ENCODE measurements at regions not wholly inside any gene's neighbourhood (a gene's known extent, or its start where the extent isn't known, plus 50 kb on each side); places are given as distances from the start of the nearest gene placed in this dataset.

DNA sequence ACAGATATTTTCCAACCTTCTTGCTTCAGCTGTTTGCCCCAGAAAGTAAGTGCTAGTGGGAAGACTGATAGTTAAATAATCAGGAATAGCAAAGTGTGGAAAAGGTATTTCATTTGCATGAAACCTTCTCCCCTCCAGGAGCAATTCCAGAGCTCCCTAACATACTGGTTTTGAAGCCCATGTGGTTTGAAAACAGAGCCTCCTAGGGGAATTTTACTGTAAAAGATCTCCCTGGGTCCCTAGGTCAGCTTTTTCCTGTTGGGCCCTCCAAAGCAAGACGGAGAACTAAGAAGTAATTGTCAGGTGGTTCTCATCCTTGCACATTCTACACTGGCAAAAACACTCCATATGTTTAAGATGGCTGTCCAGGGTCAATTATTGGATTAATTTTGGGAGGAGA lies 218.7 kb upstream of the FOXD3 start:
- 0% methylated on average over 1 of the region's 1 CpG for WGBS (ENCODE audit: insufficient coverage, low coverage, missing lambda C conversion rate)
- intact Hi-C loops (cut with micrococcal nuclease), result no loop called here
- H3K4me2 ChIP-seq (ENCODE audit: insufficient read depth, low read length), result no peak overlapping the region
- in situ Hi-C loops (cut with MboI), result no loop called here
- no peak overlapping the region for H3K4me3 ChIP-seq
- ChIA-PET POLR2A (interaction anchor here (0.5 kb wide), 1 partner anchor 43 kb away, joined by 3 read pairs; no protein-coding TSS in a partner anchor), CTCF (ENCODE audit: low intra/inter-chr PET ratio) (no interaction called here)
- ATAC-seq, result no peak
- H3K27me3 ChIP-seq (ENCODE audit: control insufficient read depth in 2 of 2, insufficient read depth in 2 of 2, low read length in 2 of 2), result no peaks in the 10 kb centered on the region
- no peaks in the 10 kb centered on the region for H3K4me1 ChIP-seq (replicated peaks in 1 of 2; ENCODE audit: control insufficient read depth in 2 of 2, insufficient read depth in 2 of 2, low read length in 2 of 2)
- H4K20me1 ChIP-seq (replicated peaks; ENCODE audit: control insufficient read depth, insufficient read depth, low read length), result no peaks in the 10 kb centered on the region
- TF ChIP-seq, protein P1, sequence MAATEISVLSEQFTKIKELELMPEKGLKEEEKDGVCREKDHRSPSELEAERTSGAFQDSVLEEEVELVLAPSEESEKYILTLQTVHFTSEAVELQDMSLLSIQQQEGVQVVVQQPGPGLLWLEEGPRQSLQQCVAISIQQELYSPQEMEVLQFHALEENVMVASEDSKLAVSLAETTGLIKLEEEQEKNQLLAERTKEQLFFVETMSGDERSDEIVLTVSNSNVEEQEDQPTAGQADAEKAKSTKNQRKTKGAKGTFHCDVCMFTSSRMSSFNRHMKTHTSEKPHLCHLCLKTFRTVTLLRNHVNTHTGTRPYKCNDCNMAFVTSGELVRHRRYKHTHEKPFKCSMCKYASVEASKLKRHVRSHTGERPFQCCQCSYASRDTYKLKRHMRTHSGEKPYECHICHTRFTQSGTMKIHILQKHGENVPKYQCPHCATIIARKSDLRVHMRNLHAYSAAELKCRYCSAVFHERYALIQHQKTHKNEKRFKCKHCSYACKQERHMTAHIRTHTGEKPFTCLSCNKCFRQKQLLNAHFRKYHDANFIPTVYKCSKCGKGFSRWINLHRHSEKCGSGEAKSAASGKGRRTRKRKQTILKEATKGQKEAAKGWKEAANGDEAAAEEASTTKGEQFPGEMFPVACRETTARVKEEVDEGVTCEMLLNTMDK (IDR thresholded peaks at IDR 0.05; ENCODE audit: borderline replicate concordance, insufficient read depth, low read depth, low read length, poor library complexity, severe bottlenecking), result peak; percentile 18
- TF ChIP-seq NFATC3 (IDR thresholded peaks at IDR 0.05), result no peak
- no peaks in the 10 kb centered on the region for H3K9me1 ChIP-seq (ENCODE audit: control insufficient read depth, insufficient read depth, low read length)
- no TSS peak for BruUV-seq (replicated peaks)
- FAIRE-seq, result no peak
- H3K79me2 ChIP-seq (ENCODE audit: control insufficient read depth, insufficient read depth, low read length), result no peaks in the 10 kb centered on the region
- no peak overlapping the region for H2AFZ ChIP-seq (ENCODE audit: low read depth, low read length)
- H3K9me3 ChIP-seq (replicated peaks; ENCODE audit: control insufficient read depth, insufficient read depth, low read depth, low read length), result no peaks in the 10 kb centered on the region
- no peaks in the 10 kb centered on the region for H3K36me3 ChIP-seq (ENCODE audit: control insufficient read depth, insufficient read depth, low read length)
- H3K9ac ChIP-seq (ENCODE audit: insufficient read depth in 1 of 2, low read depth in 2 of 2, low read length in 2 of 2), result no peak overlapping the region
- H3K27ac ChIP-seq (ENCODE audit: extremely low read depth, low read depth, low read length), result no peak overlapping the region
- DNase-seq (ENCODE audit: extremely low read depth in 1 of 4, low spot score in 3 of 4), result no peak

DNA sequence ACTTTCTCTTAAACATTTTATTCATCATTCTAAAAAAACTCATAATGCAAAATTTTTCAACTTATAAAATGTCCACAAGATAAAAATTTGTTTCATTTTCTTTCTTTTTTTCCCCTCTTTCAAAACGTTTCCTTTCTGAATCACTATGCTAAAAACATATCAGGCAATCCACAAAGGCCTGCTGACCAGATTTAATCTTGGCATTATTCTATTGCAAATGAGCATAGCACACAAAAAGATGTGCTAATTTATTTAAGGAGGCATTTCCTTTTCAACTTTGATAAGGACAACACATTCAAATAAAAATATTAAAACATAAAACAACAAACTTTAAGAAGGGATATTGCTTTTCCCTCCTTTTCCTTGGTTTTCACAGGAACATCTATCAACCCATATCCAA lies 215.3 kb upstream of the FOXD3 start:
- CTCF ChIA-PET (ENCODE audit: low intra/inter-chr PET ratio), result no interaction called here
- no peak overlapping the region for H3K4me2 ChIP-seq (ENCODE audit: insufficient read depth, low read length)
- no peaks in the 10 kb centered on the region for H3K9me3 ChIP-seq (replicated peaks; ENCODE audit: control insufficient read depth, insufficient read depth, low read depth, low read length)
- no peaks in the 10 kb centered on the region for H3K36me3 ChIP-seq (ENCODE audit: control insufficient read depth, insufficient read depth, low read length)
- H3K79me2 ChIP-seq (ENCODE audit: control insufficient read depth, insufficient read depth, low read length), result no peaks in the 10 kb centered on the region
- DNase-seq (ENCODE audit: extremely low read depth in 1 of 4, low spot score in 3 of 4) (no peak), ATAC-seq (no peak), FAIRE-seq (no peak)
- WGBS (ENCODE audit: insufficient coverage, low coverage, missing lambda C conversion rate), result 0% methylated on average over 1 of the region's 1 CpG
- no peak overlapping the region for H3K9ac ChIP-seq (ENCODE audit: insufficient read depth in 1 of 2, low read depth in 2 of 2, low read length in 2 of 2)
- H3K9me1 ChIP-seq (ENCODE audit: control insufficient read depth, insufficient read depth, low read length), result no peaks in the 10 kb centered on the region
- no peak overlapping the region for H3K4me3 ChIP-seq
- TF ChIP-seq BHLHE40 (IDR thresholded peaks at IDR 0.05; ENCODE audit: low read length), result no peak
- TF ChIP-seq CBX5 (IDR thresholded peaks at IDR 0.05; ENCODE audit: borderline replicate concordance, low read depth), result no peak
- no peak for TF ChIP-seq RCOR1 (IDR thresholded peaks at IDR 0.05; ENCODE audit: borderline replicate concordance in 1 of 2, low read depth in 2 of 2, low read length in 2 of 2)
- TF ChIP-seq POLR2B (IDR thresholded peaks at IDR 0.05; ENCODE audit: low read depth, partially characterized antibody), result no peak
- no peak for TF ChIP-seq KAT2B (IDR thresholded peaks at IDR 0.05; ENCODE audit: low read depth, low read length)
- no peak for TF ChIP-seq NFE2 (IDR thresholded peaks at IDR 0.05; ENCODE audit: low read depth)
- no peak for TF ChIP-seq TFAM (CRISPR knock-in tag; conservative IDR thresholded peaks at IDR 0.05)
- TF ChIP-seq MCM5 (IDR thresholded peaks at IDR 0.05; ENCODE audit: low read depth), result no peak
- TF ChIP-seq, protein P2, sequence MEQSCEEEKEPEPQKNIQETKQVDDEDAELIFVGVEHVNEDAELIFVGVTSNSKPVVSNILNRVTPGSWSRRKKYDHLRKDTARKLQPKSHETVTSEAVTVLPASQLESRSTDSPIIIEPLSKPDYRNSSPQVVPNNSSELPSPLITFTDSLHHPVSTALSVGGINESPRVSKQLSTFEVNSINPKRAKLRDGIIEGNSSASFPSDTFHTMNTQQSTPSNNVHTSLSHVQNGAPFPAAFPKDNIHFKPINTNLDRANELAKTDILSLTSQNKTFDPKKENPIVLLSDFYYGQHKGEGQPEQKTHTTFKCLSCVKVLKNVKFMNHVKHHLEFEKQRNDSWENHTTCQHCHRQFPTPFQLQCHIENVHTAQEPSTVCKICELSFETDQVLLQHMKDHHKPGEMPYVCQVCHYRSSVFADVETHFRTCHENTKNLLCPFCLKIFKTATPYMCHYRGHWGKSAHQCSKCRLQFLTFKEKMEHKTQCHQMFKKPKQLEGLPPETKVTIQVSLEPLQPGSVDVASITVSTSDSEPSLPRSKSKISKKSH (CRISPR knock-in tag; IDR thresholded peaks at IDR 0.05), result no peak
- TF ChIP-seq PHB (CRISPR knock-in tag; IDR thresholded peaks at IDR 0.05), result no peak
- no peak for TF ChIP-seq RBM25 (IDR thresholded peaks at IDR 0.05; ENCODE audit: low read depth, low read length, severe bottlenecking)
- POLR2A ChIA-PET, result no interaction called here
- intact Hi-C loops (cut with micrococcal nuclease) (no loop called here), in situ Hi-C loops (cut with MboI) (no loop called here)
- H3K27me3 ChIP-seq (ENCODE audit: control insufficient read depth in 2 of 2, insufficient read depth in 2 of 2, low read length in 2 of 2), result no peaks in the 10 kb centered on the region
- no peak overlapping the region for H3K27ac ChIP-seq (ENCODE audit: extremely low read depth, low read depth, low read length)
- no TSS peak for BruUV-seq (replicated peaks)
- no peaks in the 10 kb centered on the region for H3K4me1 ChIP-seq (replicated peaks in 1 of 2; ENCODE audit: control insufficient read depth in 2 of 2, insufficient read depth in 2 of 2, low read length in 2 of 2)
- H2AFZ ChIP-seq (ENCODE audit: low read depth, low read length), result no peak overlapping the region
- no peaks in the 10 kb centered on the region for H4K20me1 ChIP-seq (replicated peaks; ENCODE audit: control insufficient read depth, insufficient read depth, low read length)

All from K562 (cell line).